ENCODE measurements at regions not wholly inside any gene's neighbourhood (a gene's known extent, or its start where the extent isn't known, plus 50 kb on each side); places are given as distances from the start of the nearest gene placed in this dataset.

DNA sequence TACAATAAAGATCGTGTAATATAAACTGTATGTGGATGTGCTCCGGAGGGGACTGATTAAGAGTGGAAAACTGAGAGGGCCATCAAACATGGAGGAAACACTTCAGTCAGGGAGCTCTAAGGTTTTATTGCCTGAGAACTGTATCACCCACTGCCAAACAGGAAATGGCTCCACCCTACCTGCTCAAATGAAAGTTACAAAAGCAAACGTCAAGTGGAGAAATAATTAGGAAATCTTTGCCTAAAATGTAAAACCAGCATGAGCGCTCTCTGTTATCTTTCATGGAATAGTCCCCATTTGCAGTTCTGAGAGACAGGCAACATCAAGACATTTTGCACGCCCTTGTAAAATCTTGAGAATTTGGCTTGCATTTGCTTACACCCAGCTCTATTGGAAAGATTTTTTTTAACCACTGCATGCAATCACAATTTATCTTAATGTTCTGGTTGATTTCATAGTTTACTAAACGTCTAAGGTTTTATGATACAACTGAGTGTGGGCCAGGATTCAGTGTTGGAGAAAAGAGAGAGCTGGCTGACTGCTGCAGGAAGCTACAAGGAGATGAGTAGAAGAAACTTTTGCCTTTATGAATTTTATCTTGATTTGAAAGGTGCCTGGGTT is 344.0 kb upstream of the PRICKLE1 start:
- Mint-ChIP-seq H3K4me3 (ENCODE audit: unreplicated experiment) (no peak overlapping the region), H3K4me1 (ENCODE audit: low read depth, unreplicated experiment) (peaks cover 22% of the 10 kb centered on the region), H3K36me3 (ENCODE audit: low read depth, unreplicated experiment) (no peaks in the 10 kb centered on the region), H3K9me3 (ENCODE audit: unreplicated experiment) (no peaks in the 10 kb centered on the region), H3K27ac (ENCODE audit: unreplicated experiment) (no peak overlapping the region), H3K27me3 (ENCODE audit: low read depth, unreplicated experiment) (peaks cover 3% of the 10 kb centered on the region)
- Histone ChIP-seq H4K20me1 (ENCODE audit: insufficient read depth, low read length) (no peaks in the 10 kb centered on the region), H3K27me3 (ENCODE audit: insufficient read depth, low read length) (no peaks in the 10 kb centered on the region), H2AFZ (ENCODE audit: low read depth, low read length) (no peak overlapping the region), H3K9me3 (ENCODE audit: insufficient read depth, low read depth, low read length) (no peaks in the 10 kb centered on the region), H3K27ac (ENCODE audit: low read depth, low read length) (no peak overlapping the region), H3K4me3 (ENCODE audit: insufficient read depth, low read depth, low read length) (no peak overlapping the region), H3K9ac (ENCODE audit: low read length) (no peak overlapping the region), H3K4me1 (ENCODE audit: insufficient read depth, low read length) (no peaks in the 10 kb centered on the region), H3K36me3 (ENCODE audit: insufficient read depth, low read length) (no peaks in the 10 kb centered on the region), H3K4me2 (ENCODE audit: low read length) (no peak overlapping the region), H3K79me2 (ENCODE audit: insufficient read depth, low read length) (no peaks in the 10 kb centered on the region)
- FAIRE-seq (no peak), DNase-seq (ENCODE audit: low read depth) (peak; percentile 34)
- no peak for TF ChIP-seq EZH2 (IDR thresholded peaks at IDR 0.05; ENCODE audit: insufficient read depth, low read length)
- TF ChIP-seq, protein P1, sequence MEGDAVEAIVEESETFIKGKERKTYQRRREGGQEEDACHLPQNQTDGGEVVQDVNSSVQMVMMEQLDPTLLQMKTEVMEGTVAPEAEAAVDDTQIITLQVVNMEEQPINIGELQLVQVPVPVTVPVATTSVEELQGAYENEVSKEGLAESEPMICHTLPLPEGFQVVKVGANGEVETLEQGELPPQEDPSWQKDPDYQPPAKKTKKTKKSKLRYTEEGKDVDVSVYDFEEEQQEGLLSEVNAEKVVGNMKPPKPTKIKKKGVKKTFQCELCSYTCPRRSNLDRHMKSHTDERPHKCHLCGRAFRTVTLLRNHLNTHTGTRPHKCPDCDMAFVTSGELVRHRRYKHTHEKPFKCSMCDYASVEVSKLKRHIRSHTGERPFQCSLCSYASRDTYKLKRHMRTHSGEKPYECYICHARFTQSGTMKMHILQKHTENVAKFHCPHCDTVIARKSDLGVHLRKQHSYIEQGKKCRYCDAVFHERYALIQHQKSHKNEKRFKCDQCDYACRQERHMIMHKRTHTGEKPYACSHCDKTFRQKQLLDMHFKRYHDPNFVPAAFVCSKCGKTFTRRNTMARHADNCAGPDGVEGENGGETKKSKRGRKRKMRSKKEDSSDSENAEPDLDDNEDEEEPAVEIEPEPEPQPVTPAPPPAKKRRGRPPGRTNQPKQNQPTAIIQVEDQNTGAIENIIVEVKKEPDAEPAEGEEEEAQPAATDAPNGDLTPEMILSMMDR (IDR thresholded peaks at IDR 0.05; ENCODE audit: insufficient read depth, low read depth, low read length), result no peak

DNA sequence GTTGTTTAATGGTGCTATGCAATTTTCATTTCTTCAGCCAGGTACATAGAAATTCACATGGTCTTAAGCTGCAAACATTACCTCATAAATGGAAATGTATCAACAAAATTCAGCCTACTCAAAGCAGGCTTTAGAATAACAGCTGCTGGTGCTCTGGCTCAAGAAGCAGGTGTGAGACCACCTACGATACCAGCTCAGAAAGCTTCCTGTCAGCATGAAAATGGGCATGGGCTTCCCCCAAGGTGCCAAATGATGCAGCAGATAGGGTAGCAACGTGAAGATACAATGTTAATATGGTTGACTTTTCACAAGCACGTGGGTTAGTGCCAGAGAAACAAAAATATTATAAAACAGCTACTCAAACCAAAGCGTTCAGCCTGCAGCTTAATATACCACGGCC is 343.4 kb upstream of the PRICKLE1 start:
- Histone ChIP-seq H3K4me1 (ENCODE audit: insufficient read depth, low read length) (no peaks in the 10 kb centered on the region), H3K9me3 (ENCODE audit: insufficient read depth, low read depth, low read length) (no peaks in the 10 kb centered on the region), H3K27ac (ENCODE audit: low read depth, low read length) (no peak overlapping the region), H3K79me2 (ENCODE audit: insufficient read depth, low read length) (no peaks in the 10 kb centered on the region), H3K4me3 (ENCODE audit: insufficient read depth, low read depth, low read length) (no peak overlapping the region), H3K4me2 (ENCODE audit: low read length) (no peak overlapping the region), H3K36me3 (ENCODE audit: insufficient read depth, low read length) (no peaks in the 10 kb centered on the region), H2AFZ (ENCODE audit: low read depth, low read length) (no peak overlapping the region), H4K20me1 (ENCODE audit: insufficient read depth, low read length) (no peaks in the 10 kb centered on the region), H3K9ac (ENCODE audit: low read length) (no peak overlapping the region), H3K27me3 (ENCODE audit: insufficient read depth, low read length) (no peaks in the 10 kb centered on the region)
- no peak for TF ChIP-seq EZH2 (IDR thresholded peaks at IDR 0.05; ENCODE audit: insufficient read depth, low read length)
- TF ChIP-seq, protein P1 (IDR thresholded peaks at IDR 0.05; ENCODE audit: insufficient read depth, low read depth, low read length), result no peak
- Mint-ChIP-seq H3K4me3 (ENCODE audit: unreplicated experiment) (no peak overlapping the region), H3K36me3 (ENCODE audit: low read depth, unreplicated experiment) (no peaks in the 10 kb centered on the region), H3K27me3 (ENCODE audit: low read depth, unreplicated experiment) (peaks cover 3% of the 10 kb centered on the region), H3K27ac (ENCODE audit: unreplicated experiment) (no peak overlapping the region), H3K9me3 (ENCODE audit: unreplicated experiment) (no peaks in the 10 kb centered on the region), H3K4me1 (ENCODE audit: low read depth, unreplicated experiment) (peaks cover 22% of the 10 kb centered on the region)
- no peak for FAIRE-seq
- DNase-seq (ENCODE audit: low read depth), result no peak

DNA sequence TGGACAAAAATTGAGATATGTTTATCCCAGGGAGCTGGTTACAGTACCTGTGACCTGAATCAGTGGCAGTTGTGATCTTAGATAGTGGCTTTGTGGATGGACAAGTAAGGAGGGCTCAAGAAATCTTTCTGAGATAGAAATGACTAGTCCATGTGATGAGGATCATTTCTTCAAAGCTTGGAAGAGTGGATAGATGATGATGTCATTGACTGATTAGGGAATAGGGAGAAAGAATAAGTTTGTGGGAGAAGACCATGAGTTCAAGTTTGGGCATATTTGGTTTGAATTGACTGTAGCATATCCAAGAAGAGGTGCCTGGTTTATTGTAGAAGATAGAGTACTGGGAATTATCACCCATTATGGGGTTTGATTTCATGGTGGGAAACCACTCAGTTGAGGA is 336.7 kb upstream of the PRICKLE1 start:
- no peaks in the 10 kb centered on the region for H3K9me3 Mint-ChIP-seq (ENCODE audit: unreplicated experiment)
- Histone ChIP-seq H3K27ac (ENCODE audit: low read depth, low read length) (no peak overlapping the region), H3K9me3 (ENCODE audit: insufficient read depth, low read depth, low read length) (no peaks in the 10 kb centered on the region), H3K27me3 (ENCODE audit: insufficient read depth, low read length) (no peaks in the 10 kb centered on the region), H3K4me2 (ENCODE audit: low read length) (no peak overlapping the region), H2AFZ (ENCODE audit: low read depth, low read length) (no peak overlapping the region), H3K36me3 (ENCODE audit: insufficient read depth, low read length) (no peaks in the 10 kb centered on the region), H3K4me3 (ENCODE audit: insufficient read depth, low read depth, low read length) (no peak overlapping the region), H4K20me1 (ENCODE audit: insufficient read depth, low read length) (no peaks in the 10 kb centered on the region), H3K9ac (ENCODE audit: low read length) (no peak overlapping the region), H3K4me1 (ENCODE audit: insufficient read depth, low read length) (no peaks in the 10 kb centered on the region), H3K79me2 (ENCODE audit: insufficient read depth, low read length) (no peaks in the 10 kb centered on the region)
- H3K4me3 Mint-ChIP-seq (ENCODE audit: unreplicated experiment), result no peak overlapping the region
- H3K27ac Mint-ChIP-seq (ENCODE audit: unreplicated experiment), result no peak overlapping the region
- DNase-seq (ENCODE audit: low read depth) (no peak), FAIRE-seq (no peak)
- peaks cover 3% of the 10 kb centered on the region for H3K27me3 Mint-ChIP-seq (ENCODE audit: low read depth, unreplicated experiment)
- TF ChIP-seq, protein P1 (IDR thresholded peaks at IDR 0.05; ENCODE audit: insufficient read depth, low read depth, low read length), result no peak
- TF ChIP-seq EZH2 (IDR thresholded peaks at IDR 0.05; ENCODE audit: insufficient read depth, low read length), result no peak
- H3K4me1 Mint-ChIP-seq (ENCODE audit: low read depth, unreplicated experiment), result peaks cover 25% of the 10 kb centered on the region
- H3K36me3 Mint-ChIP-seq (ENCODE audit: low read depth, unreplicated experiment), result no peaks in the 10 kb centered on the region
